ENCODE measurements at regions not wholly inside any gene's neighbourhood (a gene's known extent, or its start where the extent isn't known, plus 50 kb on each side); places are given as distances from the start of the nearest gene placed in this dataset.

GRCh38 chr3:6172871-6173642 lies 687.9 kb upstream of the GRM7 start:
- no peak for TF ChIP-seq CTCF (IDR thresholded peaks at IDR 0.05)
- Histone ChIP-seq H3K4me3 (no peak overlapping the region), H3K27ac (no peak overlapping the region)
- no peak for DNase-seq (ENCODE audit: low spot score)

GRCh38 chr3:6177417-6177816 lies 683.5 kb upstream of the GRM7 start:
- DNase-seq (ENCODE audit: low spot score) = no peak
- H3K4me3 ChIP-seq = no peak overlapping the region
- no peak overlapping the region for H3K27ac ChIP-seq
- no peak for TF ChIP-seq CTCF (IDR thresholded peaks at IDR 0.05)

- DNase-seq (ENCODE audit: low spot score) = no peak
- Histone ChIP-seq H3K27ac (no peak overlapping the region), H3K4me3 (no peak overlapping the region)
- no peak for TF ChIP-seq CTCF (IDR thresholded peaks at IDR 0.05)
These were observed 681.2 kb upstream of the GRM7 start for GRCh38 chr3:6179761-6180160.

GRCh38 chr3:6180171-6180570 lies 680.7 kb upstream of the GRM7 start:
- Histone ChIP-seq H3K4me3 (no peak overlapping the region), H3K27ac (no peak overlapping the region)
- TF ChIP-seq CTCF (IDR thresholded peaks at IDR 0.05) = no peak
- DNase-seq (ENCODE audit: low spot score) = no peak

- TF ChIP-seq CTCF (IDR thresholded peaks at IDR 0.05) = no peak
- DNase-seq (ENCODE audit: low spot score) = no peak
- no peak overlapping the region for H3K27ac ChIP-seq
- H3K4me3 ChIP-seq = no peak overlapping the region
These were observed 678.4 kb upstream of the GRM7 start for GRCh38 chr3:6182476-6182875.

- no peak overlapping the region for H3K27ac ChIP-seq
- no peak for DNase-seq (ENCODE audit: low spot score)
- no peak for TF ChIP-seq CTCF (IDR thresholded peaks at IDR 0.05)
- no peak overlapping the region for H3K4me3 ChIP-seq
These were observed 678.0 kb upstream of the GRM7 start for GRCh38 chr3:6182909-6183308.

GRCh38 chr3:6189384-6189783 lies 671.5 kb upstream of the GRM7 start:
- no peak for TF ChIP-seq CTCF (IDR thresholded peaks at IDR 0.05)
- Histone ChIP-seq H3K4me3 (no peak overlapping the region), H3K27ac (no peak overlapping the region)
- DNase-seq (ENCODE audit: low spot score) = no peak

Measured in coronary artery (tissue), 2 donors.